HG03097 (cell line): ENCODE measurements at regions not wholly inside any gene's neighbourhood (a gene's known extent, or its start where the extent isn't known, plus 50 kb on each side); places are given as distances from the start of the nearest gene placed in this dataset.
A peak's percentile ranks its signal among the peaks of the same experiment; 100 is the strongest.

Experiments
- ATAC-seq: cut with Tn5 transposase; IDR thresholded peaks from one replicate; pipeline ENCODE4 v1.9.1; 2021; ENCODE audit not compliant: unreplicated experiment, low FRiP score

GRCh38 chr4:114161809-114162208 is 182.4 kb upstream of the ARSJ start:
- ATAC-seq = no peak

- no peak for ATAC-seq
These were observed 183.6 kb upstream of the ARSJ start for GRCh38 chr4:114163051-114163450.

- ATAC-seq = no peak
These were observed 194.5 kb upstream of the ARSJ start for GRCh38 chr4:114173968-114174367.

- no peak for ATAC-seq
These were observed 198.2 kb upstream of the ARSJ start for GRCh38 chr4:114177628-114178027.

- no peak for ATAC-seq
These were observed 198.9 kb upstream of the ARSJ start for GRCh38 chr4:114178392-114178791.

GRCh38 chr4:114180481-114180880 is 201.0 kb upstream of the ARSJ start:
- peak; percentile 59 for ATAC-seq

GRCh38 chr4:114184901-114185300 is 205.5 kb upstream of the ARSJ start:
- no peak for ATAC-seq

- no peak for ATAC-seq
These were observed 208.1 kb upstream of the ARSJ start for GRCh38 chr4:114187592-114187991.

GRCh38 chr4:114191496-114191895 is 212.0 kb upstream of the ARSJ start:
- ATAC-seq = no peak

GRCh38 chr4:114192854-114193253 is 213.4 kb upstream of the ARSJ start:
- ATAC-seq = no peak

GRCh38 chr4:114193624-114194399 is 214.4 kb upstream of the ARSJ start:
- no peak for ATAC-seq

- ATAC-seq = no peak
These were observed 217.2 kb upstream of the ARSJ start for GRCh38 chr4:114196606-114197005.

- no peak for ATAC-seq
These were observed 220.6 kb upstream of the ARSJ start for GRCh38 chr4:114200026-114200425.

- ATAC-seq = no peak
These were observed 225.8 kb upstream of the ARSJ start for GRCh38 chr4:114205261-114205660.

- ATAC-seq = no peak
These were observed 229.2 kb upstream of the ARSJ start for GRCh38 chr4:114208574-114209151.

GRCh38 chr4:114209584-114209983 is 230.1 kb upstream of the ARSJ start:
- peak; percentile 89 for ATAC-seq

- no peak for ATAC-seq
These were observed 232.1 kb upstream of the ARSJ start for GRCh38 chr4:114211556-114211955.

GRCh38 chr4:114217150-114217817 is 237.8 kb upstream of the ARSJ start:
- ATAC-seq = no peak

GRCh38 chr4:114223580-114223979 is 244.1 kb upstream of the ARSJ start:
- ATAC-seq = no peak

- ATAC-seq = no peak
These were observed 246.0 kb upstream of the ARSJ start for GRCh38 chr4:114225436-114225835.

- ATAC-seq = no peak
These were observed 246.7 kb upstream of the ARSJ start for GRCh38 chr4:114226179-114226578.
